MCF 10A (cell line): ENCODE measurements at regions not wholly inside any gene's neighbourhood (a gene's known extent, or its start where the extent isn't known, plus 50 kb on each side); places are given as distances from the start of the nearest gene placed in this dataset.

ENCODE experiments used
- BruUV-seq: library from RNA; stranded (reverse); fragments of 400-500 nt; replicated peaks from 2 replicates; lab custom pipeline; 2021; lab: Mats Ljungman, UMichigan
- CTCF ChIA-PET: fragments of 300-600 bp; sonication (Branson Sonifier 250); formaldehyde crosslinking; extraction: SDS; loops from one replicate; lab custom pipeline; 2021; ENCODE audit warnings: antibody characterized with exemption, inconsistent platforms; lab: Yijun Ruan, JAX
- POLR2A ChIA-PET: fragments of 300-600, 350-650 bp; sonication (Branson Sonifier 250); formaldehyde crosslinking; extraction: SDS; loops from one replicate; lab custom pipeline; 2020; ENCODE audit warnings: antibody characterized with exemption, inconsistent platforms; lab: Yijun Ruan, JAX
- DNase-seq: peaks from one replicate; pipeline ENCODE4 v3.0.0-alpha.2; 2018; ENCODE audit not compliant: unreplicated experiment
- H3K27ac Mint-ChIP-seq: one replicate; pipeline ENCODE4 v1.8.0; 2022; ENCODE audit warnings: mild to moderate bottlenecking, low read depth, mixed read lengths; ENCODE audit not compliant: unreplicated experiment
- H3K27me3 Mint-ChIP-seq: one replicate; pipeline ENCODE4 v1.8.0; 2022; ENCODE audit warnings: mixed read lengths; ENCODE audit not compliant: insufficient read depth, unreplicated experiment
- H3K36me3 Mint-ChIP-seq: one replicate; pipeline ENCODE4 v1.8.0; 2022; ENCODE audit warnings: mild to moderate bottlenecking, moderate library complexity, mixed read lengths; ENCODE audit not compliant: insufficient read depth, unreplicated experiment
- H3K4me1 Mint-ChIP-seq: one replicate; pipeline ENCODE4 v1.8.0; 2022; ENCODE audit warnings: mixed read lengths; ENCODE audit not compliant: insufficient read depth, unreplicated experiment
- H3K4me3 Mint-ChIP-seq: one replicate; pipeline ENCODE4 v1.8.0; 2022; ENCODE audit warnings: mild to moderate bottlenecking, moderate library complexity, mixed read lengths; ENCODE audit not compliant: unreplicated experiment
- H3K9me3 Mint-ChIP-seq: one replicate; pipeline ENCODE4 v1.8.0; 2022; ENCODE audit warnings: mixed read lengths; ENCODE audit not compliant: unreplicated experiment
- intact Hi-C: fragments of 100-400 bp; cut with micrococcal nuclease; formaldehyde crosslinking; loops from 2 replicates; pipeline ENCODE4 v1.14.1; 2022
- TF ChIP-seq, protein P1 (sequence below): fragments of 200-600 bp; IDR thresholded peaks from one replicate; pipeline ENCODE4 v1.8.0; 2022; ENCODE audit warnings: antibody characterized with exemption, mild to moderate bottlenecking; ENCODE audit not compliant: unreplicated experiment

DNA sequence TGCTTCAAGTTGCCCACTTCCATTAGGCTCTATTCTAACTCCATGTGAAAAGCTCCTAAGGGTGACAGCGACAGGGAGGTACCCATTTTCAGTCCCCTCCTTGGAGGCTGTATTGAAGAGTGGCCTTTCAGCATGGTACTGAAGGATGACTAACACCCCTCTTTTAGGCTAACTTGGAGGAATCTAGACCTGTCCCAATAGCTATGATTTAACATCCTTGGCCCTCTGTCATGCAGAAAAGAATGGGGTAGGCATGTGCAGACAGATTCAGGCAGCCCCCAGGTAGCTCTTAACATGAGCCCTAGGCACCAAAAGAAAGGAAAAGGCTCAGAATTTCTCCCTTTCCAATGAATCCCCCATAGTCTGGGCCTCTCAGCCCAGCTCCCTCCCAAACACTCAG, 89.3 kb upstream of the AMOTL1 start:
- no peaks in the 10 kb centered on the region for H3K27me3 Mint-ChIP-seq
- intact Hi-C loops, result no loop called here
- no TSS peak for BruUV-seq
- H3K9me3 Mint-ChIP-seq, result no peaks in the 10 kb centered on the region
- no peak for DNase-seq
- H3K36me3 Mint-ChIP-seq, result no peaks in the 10 kb centered on the region
- H3K27ac Mint-ChIP-seq, result no peak overlapping the region
- CTCF ChIA-PET, result interaction anchor here (0.5 to 1.7 kb wide), 7 partner anchors 16 to 778 kb away, joined by 3 to 6 read pairs (median 3); no protein-coding TSS in a partner anchor
- POLR2A ChIA-PET, result interaction anchor here (0.6 to 2.3 kb wide), 3 partner anchors 13 to 519 kb away, joined by 3 to 11 read pairs (median 4); no protein-coding TSS in a partner anchor
- no peak overlapping the region for H3K4me3 Mint-ChIP-seq
- TF ChIP-seq, protein P1, sequence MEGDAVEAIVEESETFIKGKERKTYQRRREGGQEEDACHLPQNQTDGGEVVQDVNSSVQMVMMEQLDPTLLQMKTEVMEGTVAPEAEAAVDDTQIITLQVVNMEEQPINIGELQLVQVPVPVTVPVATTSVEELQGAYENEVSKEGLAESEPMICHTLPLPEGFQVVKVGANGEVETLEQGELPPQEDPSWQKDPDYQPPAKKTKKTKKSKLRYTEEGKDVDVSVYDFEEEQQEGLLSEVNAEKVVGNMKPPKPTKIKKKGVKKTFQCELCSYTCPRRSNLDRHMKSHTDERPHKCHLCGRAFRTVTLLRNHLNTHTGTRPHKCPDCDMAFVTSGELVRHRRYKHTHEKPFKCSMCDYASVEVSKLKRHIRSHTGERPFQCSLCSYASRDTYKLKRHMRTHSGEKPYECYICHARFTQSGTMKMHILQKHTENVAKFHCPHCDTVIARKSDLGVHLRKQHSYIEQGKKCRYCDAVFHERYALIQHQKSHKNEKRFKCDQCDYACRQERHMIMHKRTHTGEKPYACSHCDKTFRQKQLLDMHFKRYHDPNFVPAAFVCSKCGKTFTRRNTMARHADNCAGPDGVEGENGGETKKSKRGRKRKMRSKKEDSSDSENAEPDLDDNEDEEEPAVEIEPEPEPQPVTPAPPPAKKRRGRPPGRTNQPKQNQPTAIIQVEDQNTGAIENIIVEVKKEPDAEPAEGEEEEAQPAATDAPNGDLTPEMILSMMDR, result no peak
- H3K4me1 Mint-ChIP-seq, result peaks cover 34% of the 10 kb centered on the region

DNA sequence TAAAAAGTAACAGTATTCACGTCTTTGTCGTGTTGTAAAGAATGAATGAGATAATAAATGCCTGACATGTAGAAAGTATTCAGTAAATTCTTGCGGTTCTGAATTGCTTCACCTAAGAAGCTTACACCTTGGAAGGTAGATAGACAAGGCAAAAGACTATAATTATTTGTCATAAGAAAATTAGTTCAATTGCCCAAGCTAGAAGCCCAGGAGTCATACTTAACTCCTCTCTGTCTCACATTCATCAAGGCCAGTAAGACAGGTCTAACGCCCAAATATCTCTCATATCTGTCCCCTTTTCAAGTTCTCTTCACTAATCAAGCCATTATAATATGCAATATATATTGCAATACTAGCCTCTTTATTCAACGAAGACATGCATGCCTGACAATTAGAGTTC, 87.7 kb upstream of the AMOTL1 start:
- intact Hi-C loops, result no loop called here
- no peak overlapping the region for H3K27ac Mint-ChIP-seq
- ChIA-PET CTCF (interaction anchor here (0.8 to 1.4 kb wide), 2 partner anchors 25 to 83 kb away, joined by 3 read pairs; no protein-coding TSS in a partner anchor), POLR2A (no interaction called here)
- TF ChIP-seq, protein P1, result no peak
- H3K36me3 Mint-ChIP-seq, result no peaks in the 10 kb centered on the region
- no peak overlapping the region for H3K4me3 Mint-ChIP-seq
- peaks cover 24% of the 10 kb centered on the region for H3K4me1 Mint-ChIP-seq
- DNase-seq, result no peak
- no peaks in the 10 kb centered on the region for H3K27me3 Mint-ChIP-seq
- no peaks in the 10 kb centered on the region for H3K9me3 Mint-ChIP-seq
- BruUV-seq, result no TSS peak

DNA sequence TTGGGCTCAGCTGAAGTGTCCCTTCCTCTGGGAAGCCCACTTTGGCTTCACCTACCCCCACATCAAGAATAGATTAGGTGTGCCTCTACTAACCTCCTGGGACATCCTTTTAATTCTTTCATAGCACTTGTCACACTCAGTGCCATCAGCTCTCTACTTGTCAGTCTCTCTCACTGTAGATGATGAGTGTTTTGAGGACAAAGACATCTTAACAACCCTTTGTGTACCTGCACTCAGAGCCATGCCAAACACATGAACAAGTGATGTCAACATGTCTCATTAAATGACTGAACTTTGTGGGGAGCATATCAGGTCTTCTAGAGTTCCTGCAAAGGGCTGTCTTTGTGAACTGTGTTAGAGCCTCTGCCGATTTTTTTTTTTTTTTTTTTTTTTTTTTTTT, 87.0 kb upstream of the AMOTL1 start:
- no peak overlapping the region for H3K4me3 Mint-ChIP-seq
- H3K27ac Mint-ChIP-seq, result no peak overlapping the region
- POLR2A ChIA-PET, result no interaction called here
- no peak for DNase-seq
- no peaks in the 10 kb centered on the region for H3K36me3 Mint-ChIP-seq
- peaks cover 19% of the 10 kb centered on the region for H3K4me1 Mint-ChIP-seq
- no peaks in the 10 kb centered on the region for H3K9me3 Mint-ChIP-seq
- BruUV-seq, result no TSS peak
- CTCF ChIA-PET, result interaction anchor here (0.6 kb wide), 1 partner anchor 759 kb away, joined by 3 read pairs; no protein-coding TSS in a partner anchor
- no peaks in the 10 kb centered on the region for H3K27me3 Mint-ChIP-seq
- TF ChIP-seq, protein P1, result no peak
- intact Hi-C loops, result no loop called here

DNA sequence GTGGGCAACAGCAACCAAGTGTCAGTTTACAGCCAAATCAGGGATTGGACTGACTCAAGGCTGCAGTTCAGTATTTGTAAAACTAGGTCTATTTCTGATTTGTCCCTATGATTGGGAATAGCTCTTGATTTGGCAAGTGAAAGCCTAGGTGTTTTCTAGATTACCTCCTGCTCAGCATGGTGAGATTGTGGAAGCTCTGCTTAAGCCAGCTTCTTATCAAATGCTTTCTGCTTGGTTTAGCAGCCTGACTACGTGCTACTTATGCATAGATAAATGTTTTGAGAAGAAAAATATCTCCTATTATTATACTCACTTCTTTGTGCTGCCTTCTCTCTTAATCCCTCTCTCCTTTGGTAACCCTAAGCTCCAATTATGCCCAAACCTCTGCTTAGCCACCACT, 86.3 kb upstream of the AMOTL1 start:
- DNase-seq, result no peak
- CTCF ChIA-PET, result interaction anchor here (0.6 to 1.1 kb wide), 4 partner anchors 57 to 760 kb away, joined by 3 to 5 read pairs (median 3); no protein-coding TSS in a partner anchor
- no peak overlapping the region for H3K4me3 Mint-ChIP-seq
- no TSS peak for BruUV-seq
- H3K27ac Mint-ChIP-seq, result no peak overlapping the region
- TF ChIP-seq, protein P1, result no peak
- intact Hi-C loops, result no loop called here
- H3K27me3 Mint-ChIP-seq, result no peaks in the 10 kb centered on the region
- no peaks in the 10 kb centered on the region for H3K36me3 Mint-ChIP-seq
- H3K9me3 Mint-ChIP-seq, result no peaks in the 10 kb centered on the region
- POLR2A ChIA-PET, result interaction anchor here (0.5 to 1.1 kb wide), 3 partner anchors 9 to 69 kb away, joined by 3 to 6 read pairs (median 3); no protein-coding TSS in a partner anchor
- H3K4me1 Mint-ChIP-seq, result peaks cover 19% of the 10 kb centered on the region
